Putamen (tissue), 1 donor: ENCODE measurements at regions not wholly inside any gene's neighbourhood (a gene's known extent, or its start where the extent isn't known, plus 50 kb on each side); places are given as distances from the start of the nearest gene placed in this dataset.
"Not testable (repeated sequence)": the region's sequence is repeated elsewhere in the genome, so short reads cannot be mapped to it uniquely, and the experiment has no call there.

Experiments
- DNase-seq: peaks from one replicate; pipeline ENCODE4 v3.0.0-alpha.2; 2016; ENCODE audit warnings: low spot score

- not testable (repeated sequence) for DNase-seq
These were observed 73.5 kb upstream of the ZNF644 start for GRCh38 chr1:91095321-91095720.

GRCh38 chr1:91092503-91092902, 70.7 kb upstream of the ZNF644 start:
- DNase-seq = no peak

- DNase-seq = no peak
These were observed 70.0 kb upstream of the ZNF644 start for GRCh38 chr1:91091812-91092211.

GRCh38 chr1:91080650-91081049, 58.8 kb upstream of the ZNF644 start:
- no peak for DNase-seq

- DNase-seq = no peak
These were observed 57.0 kb upstream of the ZNF644 start for GRCh38 chr1:91078859-91079258.

- DNase-seq = no peak
These were observed 55.0 kb upstream of the ZNF644 start for GRCh38 chr1:91076834-91077233.

GRCh38 chr1:91075233-91076135, 53.6 kb upstream of the ZNF644 start:
- DNase-seq = no peak

- DNase-seq = no peak
These were observed 51.5 kb upstream of the ZNF644 start for GRCh38 chr1:91073299-91073698.

GRCh38 chr1:91071838-91072237, 50.0 kb upstream of the ZNF644 start:
- no peak for DNase-seq
